ENCODE measurements at regions not wholly inside any gene's neighbourhood (a gene's known extent, or its start where the extent isn't known, plus 50 kb on each side); places are given as distances from the start of the nearest gene placed in this dataset.

GRCh38 chr7:46357851-46358250 is 436.8 kb upstream of the IGFBP3 start:
- no peak for TF ChIP-seq EZH2 (IDR thresholded peaks at IDR 0.05; ENCODE audit: insufficient read depth, poor library complexity, severe bottlenecking)
- TF ChIP-seq EZH2phosphoT487 (IDR thresholded peaks at IDR 0.05; ENCODE audit: insufficient read depth, low read depth) = no peak

Data from GM23248 (cell line).